MCF 10A (cell line): ENCODE measurements at regions not wholly inside any gene's neighbourhood (a gene's known extent, or its start where the extent isn't known, plus 50 kb on each side); places are given as distances from the start of the nearest gene placed in this dataset.
"Not testable (repeated sequence)": the region's sequence is repeated elsewhere in the genome, so short reads cannot be mapped to it uniquely, and the experiment has no call there.

Source experiments
- BruUV-seq: library from RNA; stranded (reverse); fragments of 400-500 nt; replicated peaks from 2 replicates; lab custom pipeline; 2021; lab: Mats Ljungman, UMichigan
- CTCF ChIA-PET: fragments of 300-600 bp; sonication (Branson Sonifier 250); formaldehyde crosslinking; extraction: SDS; loops from one replicate; lab custom pipeline; 2021; ENCODE audit warnings: antibody characterized with exemption, inconsistent platforms; lab: Yijun Ruan, JAX
- POLR2A ChIA-PET: fragments of 300-600, 350-650 bp; sonication (Branson Sonifier 250); formaldehyde crosslinking; extraction: SDS; loops from one replicate; lab custom pipeline; 2020; ENCODE audit warnings: antibody characterized with exemption, inconsistent platforms; lab: Yijun Ruan, JAX
- DNase-seq: peaks from one replicate; pipeline ENCODE4 v3.0.0-alpha.2; 2018; ENCODE audit not compliant: unreplicated experiment
- H3K27ac Mint-ChIP-seq: one replicate; pipeline ENCODE4 v1.8.0; 2022; ENCODE audit warnings: mild to moderate bottlenecking, low read depth, mixed read lengths; ENCODE audit not compliant: unreplicated experiment
- H3K27me3 Mint-ChIP-seq: one replicate; pipeline ENCODE4 v1.8.0; 2022; ENCODE audit warnings: mixed read lengths; ENCODE audit not compliant: insufficient read depth, unreplicated experiment
- H3K36me3 Mint-ChIP-seq: one replicate; pipeline ENCODE4 v1.8.0; 2022; ENCODE audit warnings: mild to moderate bottlenecking, moderate library complexity, mixed read lengths; ENCODE audit not compliant: insufficient read depth, unreplicated experiment
- H3K4me1 Mint-ChIP-seq: one replicate; pipeline ENCODE4 v1.8.0; 2022; ENCODE audit warnings: mixed read lengths; ENCODE audit not compliant: insufficient read depth, unreplicated experiment
- H3K4me3 Mint-ChIP-seq: one replicate; pipeline ENCODE4 v1.8.0; 2022; ENCODE audit warnings: mild to moderate bottlenecking, moderate library complexity, mixed read lengths; ENCODE audit not compliant: unreplicated experiment
- H3K9me3 Mint-ChIP-seq: one replicate; pipeline ENCODE4 v1.8.0; 2022; ENCODE audit warnings: mixed read lengths; ENCODE audit not compliant: unreplicated experiment
- intact Hi-C: fragments of 100-400 bp; cut with micrococcal nuclease; formaldehyde crosslinking; loops from 2 replicates; pipeline ENCODE4 v1.14.1; 2022
- TF ChIP-seq, protein P1 (sequence below): fragments of 200-600 bp; IDR thresholded peaks from one replicate; pipeline ENCODE4 v1.8.0; 2022; ENCODE audit warnings: antibody characterized with exemption, mild to moderate bottlenecking; ENCODE audit not compliant: unreplicated experiment

DNA sequence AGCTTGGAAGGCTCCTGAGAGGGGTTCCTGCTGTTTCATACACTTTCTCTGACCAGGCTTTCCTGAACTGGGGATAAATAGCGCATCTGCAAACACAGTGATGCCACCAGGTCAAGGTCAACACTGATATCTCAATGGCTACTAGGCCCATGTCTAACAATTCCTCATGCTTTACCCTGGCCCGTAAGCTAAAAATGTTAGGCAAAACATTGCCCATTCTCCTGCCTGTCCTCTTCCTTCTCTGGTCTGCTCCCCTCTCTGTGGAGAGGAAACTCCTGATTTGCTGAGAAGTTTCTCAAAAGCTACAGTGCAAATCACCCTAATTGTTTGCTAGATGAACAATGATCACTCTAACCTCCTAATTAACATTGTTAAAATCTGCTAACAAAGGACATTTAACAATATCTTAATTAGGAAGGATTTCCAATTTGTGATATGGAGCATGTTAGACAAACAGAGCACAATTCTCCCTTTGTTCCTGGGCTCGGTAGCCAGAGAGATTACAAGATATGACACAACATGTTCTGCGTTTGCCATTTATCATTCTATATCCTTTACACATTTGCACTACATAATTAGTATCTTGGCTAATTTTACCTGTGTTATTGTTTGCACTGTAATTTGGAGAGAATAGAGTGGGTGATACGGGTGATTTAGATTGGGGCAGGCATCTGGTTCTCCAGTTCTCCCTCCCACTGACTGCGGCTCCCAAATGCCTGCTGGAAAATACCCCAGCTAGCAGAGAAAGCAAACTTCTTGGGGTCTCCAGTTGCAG is 266.8 kb downstream of the CD83 start:
- intact Hi-C loops: no loop called here
- H3K4me1 Mint-ChIP-seq: no peaks in the 10 kb centered on the region
- ChIA-PET POLR2A (no interaction called here), CTCF (no interaction called here)
- TF ChIP-seq, protein P1, sequence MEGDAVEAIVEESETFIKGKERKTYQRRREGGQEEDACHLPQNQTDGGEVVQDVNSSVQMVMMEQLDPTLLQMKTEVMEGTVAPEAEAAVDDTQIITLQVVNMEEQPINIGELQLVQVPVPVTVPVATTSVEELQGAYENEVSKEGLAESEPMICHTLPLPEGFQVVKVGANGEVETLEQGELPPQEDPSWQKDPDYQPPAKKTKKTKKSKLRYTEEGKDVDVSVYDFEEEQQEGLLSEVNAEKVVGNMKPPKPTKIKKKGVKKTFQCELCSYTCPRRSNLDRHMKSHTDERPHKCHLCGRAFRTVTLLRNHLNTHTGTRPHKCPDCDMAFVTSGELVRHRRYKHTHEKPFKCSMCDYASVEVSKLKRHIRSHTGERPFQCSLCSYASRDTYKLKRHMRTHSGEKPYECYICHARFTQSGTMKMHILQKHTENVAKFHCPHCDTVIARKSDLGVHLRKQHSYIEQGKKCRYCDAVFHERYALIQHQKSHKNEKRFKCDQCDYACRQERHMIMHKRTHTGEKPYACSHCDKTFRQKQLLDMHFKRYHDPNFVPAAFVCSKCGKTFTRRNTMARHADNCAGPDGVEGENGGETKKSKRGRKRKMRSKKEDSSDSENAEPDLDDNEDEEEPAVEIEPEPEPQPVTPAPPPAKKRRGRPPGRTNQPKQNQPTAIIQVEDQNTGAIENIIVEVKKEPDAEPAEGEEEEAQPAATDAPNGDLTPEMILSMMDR: no peak
- no peak overlapping the region for H3K27ac Mint-ChIP-seq
- no TSS peak for BruUV-seq
- H3K36me3 Mint-ChIP-seq: peaks cover 7% of the 10 kb centered on the region
- no peaks in the 10 kb centered on the region for H3K9me3 Mint-ChIP-seq
- no peaks in the 10 kb centered on the region for H3K27me3 Mint-ChIP-seq
- H3K4me3 Mint-ChIP-seq: no peak overlapping the region
- no peak for DNase-seq

DNA sequence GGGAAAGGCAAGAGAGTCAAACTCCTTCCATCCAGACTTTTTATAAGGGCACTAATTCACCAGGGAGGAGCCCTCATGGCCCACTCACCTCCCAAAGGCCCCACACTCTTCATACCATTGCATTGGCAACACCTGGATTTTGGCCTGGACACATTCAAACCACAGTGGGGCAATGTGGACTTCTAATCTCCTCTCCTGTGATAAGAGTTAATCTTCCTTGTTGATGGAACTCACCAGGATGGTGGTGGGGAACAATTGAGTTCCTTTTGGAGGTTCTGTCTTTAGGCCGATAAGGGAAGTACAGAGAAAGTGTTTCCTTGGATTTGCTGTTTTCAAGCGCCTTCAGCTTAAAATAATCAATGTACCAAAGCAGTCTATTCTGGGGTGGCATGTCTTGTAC is 268.7 kb downstream of the CD83 start:
- POLR2A ChIA-PET: interaction anchor here (0.8 kb wide), 1 partner anchor 9 kb away, joined by 4 read pairs; no protein-coding TSS in a partner anchor
- no peaks in the 10 kb centered on the region for H3K4me1 Mint-ChIP-seq
- H3K27me3 Mint-ChIP-seq: no peaks in the 10 kb centered on the region
- DNase-seq: no peak
- CTCF ChIA-PET: no interaction called here
- H3K36me3 Mint-ChIP-seq: peaks cover 7% of the 10 kb centered on the region
- no peaks in the 10 kb centered on the region for H3K9me3 Mint-ChIP-seq
- TF ChIP-seq, protein P1: no peak
- no peak overlapping the region for H3K4me3 Mint-ChIP-seq
- no peak overlapping the region for H3K27ac Mint-ChIP-seq
- no TSS peak for BruUV-seq
- intact Hi-C loops: no loop called here

DNA sequence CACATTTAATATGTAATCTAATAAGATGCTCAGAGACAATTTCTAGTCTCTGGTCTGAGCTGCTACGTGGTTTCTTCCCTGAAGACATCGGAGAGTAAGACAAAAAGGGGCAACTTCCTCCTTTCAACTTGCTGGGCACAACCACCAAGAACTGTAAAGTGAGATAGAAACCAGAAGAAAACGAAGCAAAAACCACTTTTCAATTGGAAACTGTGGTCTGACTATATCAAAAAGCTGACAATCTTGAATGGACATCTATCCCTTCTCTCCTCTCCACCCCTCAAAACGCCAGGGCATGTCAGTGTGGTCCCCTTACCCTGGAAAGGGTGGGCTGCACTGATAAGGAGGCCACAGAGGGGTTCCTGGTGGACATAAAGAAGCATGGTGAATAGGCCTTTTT is 269.1 kb downstream of the CD83 start:
- CTCF ChIA-PET: no interaction called here
- DNase-seq: no peak
- TF ChIP-seq, protein P1: no peak
- no TSS peak for BruUV-seq
- no peaks in the 10 kb centered on the region for H3K4me1 Mint-ChIP-seq
- no peak overlapping the region for H3K4me3 Mint-ChIP-seq
- no peak overlapping the region for H3K27ac Mint-ChIP-seq
- no peaks in the 10 kb centered on the region for H3K27me3 Mint-ChIP-seq
- POLR2A ChIA-PET: no interaction called here
- intact Hi-C loops: no loop called here
- H3K9me3 Mint-ChIP-seq: no peaks in the 10 kb centered on the region
- H3K36me3 Mint-ChIP-seq: peaks cover 7% of the 10 kb centered on the region

DNA sequence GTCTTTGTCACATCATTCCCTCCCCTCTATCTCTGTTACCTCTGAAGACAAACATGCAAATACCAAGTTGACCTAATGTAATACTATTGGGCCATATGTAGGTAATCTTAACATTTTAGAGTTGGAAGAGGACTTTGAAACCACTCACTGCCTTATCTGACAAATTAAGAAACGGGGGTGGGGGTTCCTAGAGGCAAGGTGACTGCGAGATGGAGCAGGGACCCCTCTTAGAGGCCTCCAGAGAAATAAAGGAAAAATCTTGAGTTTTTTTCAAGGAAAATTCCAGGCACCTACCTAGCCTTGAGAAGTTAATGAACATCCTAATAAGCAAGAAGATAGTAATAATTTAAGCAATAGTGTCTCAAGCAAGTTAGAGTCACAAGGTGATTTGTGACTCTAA is 270.8 kb downstream of the CD83 start:
- H3K4me3 Mint-ChIP-seq: no peak overlapping the region
- H3K9me3 Mint-ChIP-seq: no peaks in the 10 kb centered on the region
- BruUV-seq: no TSS peak
- POLR2A ChIA-PET: no interaction called here
- H3K4me1 Mint-ChIP-seq: no peaks in the 10 kb centered on the region
- DNase-seq: no peak
- TF ChIP-seq, protein P1: no peak
- H3K27ac Mint-ChIP-seq: no peak overlapping the region
- intact Hi-C loops: no loop called here
- no peaks in the 10 kb centered on the region for H3K27me3 Mint-ChIP-seq
- CTCF ChIA-PET: no interaction called here
- peaks cover 7% of the 10 kb centered on the region for H3K36me3 Mint-ChIP-seq

DNA sequence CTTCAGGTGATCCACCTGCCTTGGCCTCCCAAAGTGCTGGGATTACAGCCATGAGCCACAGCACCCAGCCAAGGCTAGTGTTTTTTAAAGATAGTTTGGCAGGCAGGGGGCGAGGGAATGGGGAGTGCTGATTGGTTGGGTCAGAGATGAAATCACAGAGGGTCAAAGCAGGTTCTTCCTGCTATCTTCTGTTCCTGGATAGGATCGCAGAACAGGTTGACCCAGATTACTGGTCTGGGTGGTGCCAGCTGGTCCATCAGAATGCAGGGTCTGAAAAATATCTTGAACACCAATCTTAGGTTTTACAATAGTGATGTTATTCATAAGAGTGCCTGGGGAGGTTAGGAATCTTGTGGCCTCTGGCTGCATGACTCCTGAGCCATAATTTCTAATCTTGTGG is 272.2 kb downstream of the CD83 start:
- intact Hi-C loops, CTCF ChIA-PET, DNase-seq, H3K9me3 Mint-ChIP-seq, H3K27me3 Mint-ChIP-seq, H3K36me3 Mint-ChIP-seq, H3K4me1 Mint-ChIP-seq, H3K27ac Mint-ChIP-seq, POLR2A ChIA-PET, H3K4me3 Mint-ChIP-seq, BruUV-seq: not testable (repeated sequence)
